ENCODE measurements at regions not wholly inside any gene's neighbourhood (a gene's known extent, or its start where the extent isn't known, plus 50 kb on each side); places are given as distances from the start of the nearest gene placed in this dataset.

- TF ChIP-seq CTCF (IDR thresholded peaks at IDR 0.05; ENCODE audit: low read depth, low read length, missing input control) (no peak), RAD21 (IDR thresholded peaks at IDR 0.05) (no peak)
Observed at GRCh38 chr9:126144196-126144595, 182.4 kb upstream of the MVB12B start.
